K562 (cell line): ENCODE measurements at regions not wholly inside any gene's neighbourhood (a gene's known extent, or its start where the extent isn't known, plus 50 kb on each side); places are given as distances from the start of the nearest gene placed in this dataset.

Source experiments
- CCAR2 ChIP-seq: fragments of 200-400 bp; formaldehyde crosslinking; IDR thresholded peaks from 2 replicates; pipeline ENCODE4 v1.6.1; 2017; ENCODE audit warnings: mild to moderate bottlenecking, low read depth, low read length
- ELF1 ChIP-seq: fragments of 200-800 bp; sonication (Bioruptor generic); IDR thresholded peaks from 2 replicates; pipeline ENCODE4 v1.6.1; 2016; ENCODE audit warnings: missing genetic modification characterization, missing compliant biosample characterization
- NR1H2 ChIP-seq: sonication (generic); formaldehyde crosslinking; IDR thresholded peaks from 2 replicates; pipeline ENCODE4 v1.4.0; 2020; ENCODE audit warnings: mild to moderate bottlenecking, missing genetic modification reagents
- POLR2A ChIP-seq: fragments of 450-650 bp; conservative IDR thresholded peaks from 2 replicates; pipeline ENCODE4 v1.6.1; 2016
- RAD21 ChIP-seq, 2 experiments: fragments of 250-450 bp in 1 of 2; fragments of 450-650 bp in 1 of 2; sonication (Bioruptor Pico) in 1 of 2; formaldehyde crosslinking in 1 of 2; IDR thresholded peaks in 1 of 2; conservative IDR thresholded peaks in 1 of 2; 2 replicates each; pipeline versions ENCODE4 v1.4.0 to v1.8.0; 2020 to 2022; ENCODE audit warnings: mild to moderate bottlenecking in 2 of 2, moderate library complexity in 1 of 2
- TRIM24 ChIP-seq, 2 experiments: fragments of 450-650 bp; IDR thresholded peaks; 2 replicates each; pipeline ENCODE4 v1.6.1; 2016
- TF ChIP-seq, protein P1 (sequence below), 3 experiments: fragments of 200-800 bp in 1 of 3; fragments of 250-450 bp in 1 of 3; fragments of 450-650 bp in 1 of 3; sonication (Bioruptor Pico) in 1 of 3; sonication (Bioruptor generic) in 1 of 3; formaldehyde crosslinking in 1 of 3; IDR thresholded peaks; 2 replicates each; pipeline versions ENCODE4 v1.6.1 to v1.8.0; 2016 to 2022; ENCODE audit warnings: mild to moderate bottlenecking in 2 of 3, missing genetic modification characterization in 2 of 3, missing compliant biosample characterization in 1 of 3, moderate library complexity in 1 of 3

- no peak for TF ChIP-seq POLR2A
- TF ChIP-seq ELF1 (tag): no peak
- TF ChIP-seq NR1H2 (CRISPR knock-in tag): no peak
- TF ChIP-seq TRIM24 (IDR thresholded peaks at IDR 0.05): no peak
- TF ChIP-seq, protein P1, sequence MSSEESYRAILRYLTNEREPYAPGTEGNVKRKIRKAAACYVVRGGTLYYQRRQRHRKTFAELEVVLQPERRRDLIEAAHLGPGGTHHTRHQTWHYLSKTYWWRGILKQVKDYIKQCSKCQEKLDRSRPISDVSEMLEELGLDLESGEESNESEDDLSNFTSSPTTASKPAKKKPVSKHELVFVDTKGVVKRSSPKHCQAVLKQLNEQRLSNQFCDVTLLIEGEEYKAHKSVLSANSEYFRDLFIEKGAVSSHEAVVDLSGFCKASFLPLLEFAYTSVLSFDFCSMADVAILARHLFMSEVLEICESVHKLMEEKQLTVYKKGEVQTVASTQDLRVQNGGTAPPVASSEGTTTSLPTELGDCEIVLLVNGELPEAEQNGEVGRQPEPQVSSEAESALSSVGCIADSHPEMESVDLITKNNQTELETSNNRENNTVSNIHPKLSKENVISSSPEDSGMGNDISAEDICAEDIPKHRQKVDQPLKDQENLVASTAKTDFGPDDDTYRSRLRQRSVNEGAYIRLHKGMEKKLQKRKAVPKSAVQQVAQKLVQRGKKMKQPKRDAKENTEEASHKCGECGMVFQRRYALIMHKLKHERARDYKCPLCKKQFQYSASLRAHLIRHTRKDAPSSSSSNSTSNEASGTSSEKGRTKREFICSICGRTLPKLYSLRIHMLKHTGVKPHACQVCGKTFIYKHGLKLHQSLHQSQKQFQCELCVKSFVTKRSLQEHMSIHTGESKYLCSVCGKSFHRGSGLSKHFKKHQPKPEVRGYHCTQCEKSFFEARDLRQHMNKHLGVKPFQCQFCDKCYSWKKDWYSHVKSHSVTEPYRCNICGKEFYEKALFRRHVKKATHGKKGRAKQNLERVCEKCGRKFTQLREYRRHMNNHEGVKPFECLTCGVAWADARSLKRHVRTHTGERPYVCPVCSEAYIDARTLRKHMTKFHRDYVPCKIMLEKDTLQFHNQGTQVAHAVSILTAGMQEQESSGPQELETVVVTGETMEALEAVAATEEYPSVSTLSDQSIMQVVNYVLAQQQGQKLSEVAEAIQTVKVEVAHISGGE (CRISPR knock-in tag; IDR thresholded peaks at IDR 0.05): no peak
- no peak for TF ChIP-seq RAD21 (CRISPR knock-in tag; conservative IDR thresholded peaks at IDR 0.05 in 1 of 2, IDR thresholded peaks at IDR 0.05 in 1 of 2)
- no peak for TF ChIP-seq CCAR2
Measured at GRCh38 chr13:111912991-111913760, 153.8 kb upstream of the SOX1 start.
